ENCODE measurements at regions not wholly inside any gene's neighbourhood (a gene's known extent, or its start where the extent isn't known, plus 50 kb on each side); places are given as distances from the start of the nearest gene placed in this dataset.

- Mint-ChIP-seq H3K36me3 (peaks cover 7% of the 10 kb centered on the region; the same call in 1 of the 2 replicates), H3K9me3 (peaks cover 31% of the 10 kb centered on the region), H3K4me3 (no peak overlapping the region), H3K27me3 (ENCODE audit: low read depth) (peaks cover 2% of the 10 kb centered on the region; the same call in 1 of the 2 replicates), H3K4me1 (peaks cover 22% of the 10 kb centered on the region), H3K27ac (no peak overlapping the region)
- TF ChIP-seq, protein P1, sequence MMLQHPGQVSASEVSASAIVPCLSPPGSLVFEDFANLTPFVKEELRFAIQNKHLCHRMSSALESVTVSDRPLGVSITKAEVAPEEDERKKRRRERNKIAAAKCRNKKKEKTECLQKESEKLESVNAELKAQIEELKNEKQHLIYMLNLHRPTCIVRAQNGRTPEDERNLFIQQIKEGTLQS (CRISPR knock-in tag; conservative IDR thresholded peaks at IDR 0.05), result no peak
- TF ChIP-seq NR3C1 (CRISPR knock-in tag; conservative IDR thresholded peaks at IDR 0.05; ENCODE audit: low read depth), result no peak
- TF ChIP-seq, protein P2, sequence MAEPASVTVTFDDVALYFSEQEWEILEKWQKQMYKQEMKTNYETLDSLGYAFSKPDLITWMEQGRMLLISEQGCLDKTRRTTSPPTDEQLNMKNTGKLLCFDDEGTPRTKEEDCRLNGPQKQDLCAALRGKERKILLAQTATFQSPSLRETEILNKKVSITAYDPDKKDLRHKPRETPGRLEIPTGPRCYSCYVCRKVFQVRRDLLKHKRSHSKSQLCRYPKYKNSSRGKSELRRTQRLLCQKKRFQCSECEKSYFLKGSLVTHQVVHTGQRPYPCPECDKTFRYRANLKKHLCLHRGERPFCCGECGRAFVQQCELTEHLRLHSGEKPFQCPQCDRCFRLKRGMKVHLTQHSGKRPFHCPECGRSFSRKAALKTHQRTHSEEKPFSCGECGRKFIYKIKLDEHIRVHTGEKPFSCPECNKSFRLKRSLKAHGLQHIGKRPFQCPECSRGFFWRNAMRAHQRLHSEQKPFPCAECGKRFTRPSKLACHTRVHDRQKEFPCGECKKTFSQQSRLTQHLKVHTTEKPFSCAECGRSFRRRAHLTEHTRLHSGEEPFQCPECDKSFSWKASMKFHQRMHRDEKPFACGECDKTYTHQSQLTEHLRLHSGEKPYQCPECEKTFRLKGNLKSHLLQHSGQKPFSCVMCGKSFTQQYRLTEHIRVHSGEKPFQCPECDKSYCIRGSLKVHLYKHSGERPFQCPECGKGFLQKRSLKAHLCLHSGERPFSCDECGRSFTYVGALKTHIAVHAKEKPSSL (CRISPR knock-in tag; conservative IDR thresholded peaks at IDR 0.05), result no peak
- no peak for TF ChIP-seq ZNF671 (CRISPR knock-in tag; IDR thresholded peaks at IDR 0.05)
- TF ChIP-seq SMAD3 (CRISPR knock-in tag; IDR thresholded peaks at IDR 0.05; ENCODE audit: borderline replicate concordance), result no peak
- no peak for TF ChIP-seq RELA (CRISPR knock-in tag; IDR thresholded peaks at IDR 0.05; ENCODE audit: borderline replicate concordance)
- TF ChIP-seq KAT7 (CRISPR knock-in tag; IDR thresholded peaks at IDR 0.05; ENCODE audit: borderline replicate concordance), result no peak
- ATAC-seq (no peak), DNase-seq (ENCODE audit: low spot score) (no peak)
- ChIA-PET CTCF (no interaction called here), POLR2A (no interaction called here)
These were observed 567.5 kb downstream of the POM121L12 start for GRCh38 chr7:53602817-53603418.

- ChIA-PET POLR2A (no interaction called here), CTCF (no interaction called here)
- DNase-seq (ENCODE audit: low spot score) (no peak), ATAC-seq (no peak)
- Mint-ChIP-seq H3K27ac (no peak overlapping the region), H3K9me3 (peaks cover 31% of the 10 kb centered on the region), H3K4me1 (peaks cover 22% of the 10 kb centered on the region), H3K4me3 (no peak overlapping the region), H3K27me3 (ENCODE audit: low read depth) (peaks cover 2% of the 10 kb centered on the region; the same call in 1 of the 2 replicates), H3K36me3 (peaks cover 7% of the 10 kb centered on the region; the same call in 1 of the 2 replicates)
- TF ChIP-seq, protein P3, sequence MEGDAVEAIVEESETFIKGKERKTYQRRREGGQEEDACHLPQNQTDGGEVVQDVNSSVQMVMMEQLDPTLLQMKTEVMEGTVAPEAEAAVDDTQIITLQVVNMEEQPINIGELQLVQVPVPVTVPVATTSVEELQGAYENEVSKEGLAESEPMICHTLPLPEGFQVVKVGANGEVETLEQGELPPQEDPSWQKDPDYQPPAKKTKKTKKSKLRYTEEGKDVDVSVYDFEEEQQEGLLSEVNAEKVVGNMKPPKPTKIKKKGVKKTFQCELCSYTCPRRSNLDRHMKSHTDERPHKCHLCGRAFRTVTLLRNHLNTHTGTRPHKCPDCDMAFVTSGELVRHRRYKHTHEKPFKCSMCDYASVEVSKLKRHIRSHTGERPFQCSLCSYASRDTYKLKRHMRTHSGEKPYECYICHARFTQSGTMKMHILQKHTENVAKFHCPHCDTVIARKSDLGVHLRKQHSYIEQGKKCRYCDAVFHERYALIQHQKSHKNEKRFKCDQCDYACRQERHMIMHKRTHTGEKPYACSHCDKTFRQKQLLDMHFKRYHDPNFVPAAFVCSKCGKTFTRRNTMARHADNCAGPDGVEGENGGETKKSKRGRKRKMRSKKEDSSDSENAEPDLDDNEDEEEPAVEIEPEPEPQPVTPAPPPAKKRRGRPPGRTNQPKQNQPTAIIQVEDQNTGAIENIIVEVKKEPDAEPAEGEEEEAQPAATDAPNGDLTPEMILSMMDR (IDR thresholded peaks at IDR 0.05), result no peak
- TF ChIP-seq, protein P4, sequence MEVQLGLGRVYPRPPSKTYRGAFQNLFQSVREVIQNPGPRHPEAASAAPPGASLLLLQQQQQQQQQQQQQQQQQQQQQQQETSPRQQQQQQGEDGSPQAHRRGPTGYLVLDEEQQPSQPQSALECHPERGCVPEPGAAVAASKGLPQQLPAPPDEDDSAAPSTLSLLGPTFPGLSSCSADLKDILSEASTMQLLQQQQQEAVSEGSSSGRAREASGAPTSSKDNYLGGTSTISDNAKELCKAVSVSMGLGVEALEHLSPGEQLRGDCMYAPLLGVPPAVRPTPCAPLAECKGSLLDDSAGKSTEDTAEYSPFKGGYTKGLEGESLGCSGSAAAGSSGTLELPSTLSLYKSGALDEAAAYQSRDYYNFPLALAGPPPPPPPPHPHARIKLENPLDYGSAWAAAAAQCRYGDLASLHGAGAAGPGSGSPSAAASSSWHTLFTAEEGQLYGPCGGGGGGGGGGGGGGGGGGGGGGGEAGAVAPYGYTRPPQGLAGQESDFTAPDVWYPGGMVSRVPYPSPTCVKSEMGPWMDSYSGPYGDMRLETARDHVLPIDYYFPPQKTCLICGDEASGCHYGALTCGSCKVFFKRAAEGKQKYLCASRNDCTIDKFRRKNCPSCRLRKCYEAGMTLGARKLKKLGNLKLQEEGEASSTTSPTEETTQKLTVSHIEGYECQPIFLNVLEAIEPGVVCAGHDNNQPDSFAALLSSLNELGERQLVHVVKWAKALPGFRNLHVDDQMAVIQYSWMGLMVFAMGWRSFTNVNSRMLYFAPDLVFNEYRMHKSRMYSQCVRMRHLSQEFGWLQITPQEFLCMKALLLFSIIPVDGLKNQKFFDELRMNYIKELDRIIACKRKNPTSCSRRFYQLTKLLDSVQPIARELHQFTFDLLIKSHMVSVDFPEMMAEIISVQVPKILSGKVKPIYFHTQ (CRISPR knock-in tag; IDR thresholded peaks at IDR 0.05), result no peak
- TF ChIP-seq NFYB (CRISPR knock-in tag; conservative IDR thresholded peaks at IDR 0.05; ENCODE audit: low read depth) (no peak), CREB1 (CRISPR knock-in tag; IDR thresholded peaks at IDR 0.05) (no peak), NFE2L1 (CRISPR knock-in tag; IDR thresholded peaks at IDR 0.05) (no peak), ELF4 (CRISPR knock-in tag; IDR thresholded peaks at IDR 0.05; ENCODE audit: low read depth) (no peak), NR3C1 (CRISPR knock-in tag; conservative IDR thresholded peaks at IDR 0.05; ENCODE audit: low read depth) (no peak), ZNF232 (CRISPR knock-in tag; IDR thresholded peaks at IDR 0.05) (no peak), MAX (CRISPR knock-in tag; IDR thresholded peaks at IDR 0.05) (no peak)
- TF ChIP-seq, protein P5, sequence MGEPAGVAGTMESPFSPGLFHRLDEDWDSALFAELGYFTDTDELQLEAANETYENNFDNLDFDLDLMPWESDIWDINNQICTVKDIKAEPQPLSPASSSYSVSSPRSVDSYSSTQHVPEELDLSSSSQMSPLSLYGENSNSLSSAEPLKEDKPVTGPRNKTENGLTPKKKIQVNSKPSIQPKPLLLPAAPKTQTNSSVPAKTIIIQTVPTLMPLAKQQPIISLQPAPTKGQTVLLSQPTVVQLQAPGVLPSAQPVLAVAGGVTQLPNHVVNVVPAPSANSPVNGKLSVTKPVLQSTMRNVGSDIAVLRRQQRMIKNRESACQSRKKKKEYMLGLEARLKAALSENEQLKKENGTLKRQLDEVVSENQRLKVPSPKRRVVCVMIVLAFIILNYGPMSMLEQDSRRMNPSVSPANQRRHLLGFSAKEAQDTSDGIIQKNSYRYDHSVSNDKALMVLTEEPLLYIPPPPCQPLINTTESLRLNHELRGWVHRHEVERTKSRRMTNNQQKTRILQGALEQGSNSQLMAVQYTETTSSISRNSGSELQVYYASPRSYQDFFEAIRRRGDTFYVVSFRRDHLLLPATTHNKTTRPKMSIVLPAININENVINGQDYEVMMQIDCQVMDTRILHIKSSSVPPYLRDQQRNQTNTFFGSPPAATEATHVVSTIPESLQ (CRISPR knock-in tag; IDR thresholded peaks at IDR 0.05), result no peak
- TF ChIP-seq, protein P6, sequence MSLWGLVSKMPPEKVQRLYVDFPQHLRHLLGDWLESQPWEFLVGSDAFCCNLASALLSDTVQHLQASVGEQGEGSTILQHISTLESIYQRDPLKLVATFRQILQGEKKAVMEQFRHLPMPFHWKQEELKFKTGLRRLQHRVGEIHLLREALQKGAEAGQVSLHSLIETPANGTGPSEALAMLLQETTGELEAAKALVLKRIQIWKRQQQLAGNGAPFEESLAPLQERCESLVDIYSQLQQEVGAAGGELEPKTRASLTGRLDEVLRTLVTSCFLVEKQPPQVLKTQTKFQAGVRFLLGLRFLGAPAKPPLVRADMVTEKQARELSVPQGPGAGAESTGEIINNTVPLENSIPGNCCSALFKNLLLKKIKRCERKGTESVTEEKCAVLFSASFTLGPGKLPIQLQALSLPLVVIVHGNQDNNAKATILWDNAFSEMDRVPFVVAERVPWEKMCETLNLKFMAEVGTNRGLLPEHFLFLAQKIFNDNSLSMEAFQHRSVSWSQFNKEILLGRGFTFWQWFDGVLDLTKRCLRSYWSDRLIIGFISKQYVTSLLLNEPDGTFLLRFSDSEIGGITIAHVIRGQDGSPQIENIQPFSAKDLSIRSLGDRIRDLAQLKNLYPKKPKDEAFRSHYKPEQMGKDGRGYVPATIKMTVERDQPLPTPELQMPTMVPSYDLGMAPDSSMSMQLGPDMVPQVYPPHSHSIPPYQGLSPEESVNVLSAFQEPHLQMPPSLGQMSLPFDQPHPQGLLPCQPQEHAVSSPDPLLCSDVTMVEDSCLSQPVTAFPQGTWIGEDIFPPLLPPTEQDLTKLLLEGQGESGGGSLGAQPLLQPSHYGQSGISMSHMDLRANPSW (CRISPR knock-in tag; conservative IDR thresholded peaks at IDR 0.05; ENCODE audit: low read depth), result no peak
- TF ChIP-seq, protein P2 (CRISPR knock-in tag; conservative IDR thresholded peaks at IDR 0.05), result no peak
These were observed 568.0 kb downstream of the POM121L12 start for GRCh38 chr7:53603461-53603860.

Data from WTC11 (cell line).